GM19467 (cell line): ENCODE measurements at regions not wholly inside any gene's neighbourhood (a gene's known extent, or its start where the extent isn't known, plus 50 kb on each side); places are given as distances from the start of the nearest gene placed in this dataset.

Experiments
- ATAC-seq: cut with Tn5 transposase; IDR thresholded peaks from one replicate; pipeline ENCODE4 v1.9.1; 2021; ENCODE audit warnings: mild to moderate bottlenecking, moderate library complexity; ENCODE audit not compliant: unreplicated experiment

GRCh38 chr9:118561051-118561450 lies 808.2 kb downstream of the BRINP1 start:
- ATAC-seq = no peak

DNA sequence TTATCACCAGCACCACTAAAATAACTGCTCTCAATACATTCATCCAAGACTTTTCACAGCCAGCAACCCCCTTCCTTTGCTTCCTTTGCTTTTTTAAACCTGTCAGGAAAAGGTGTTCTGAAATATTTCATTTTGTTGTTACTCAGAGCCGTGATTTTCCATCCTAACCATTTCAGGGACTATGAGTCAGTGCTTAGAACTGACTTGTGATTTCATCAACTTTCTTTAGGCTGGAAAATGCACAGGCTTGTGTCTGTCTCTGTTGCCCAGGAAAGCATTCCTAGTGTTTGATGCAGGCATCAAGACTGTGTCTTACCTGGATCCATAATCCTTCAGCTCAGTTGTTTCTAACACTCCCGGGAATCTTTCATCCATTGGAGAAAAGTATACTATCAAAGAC lies 805.6 kb downstream of the BRINP1 start:
- ATAC-seq = no peak

DNA sequence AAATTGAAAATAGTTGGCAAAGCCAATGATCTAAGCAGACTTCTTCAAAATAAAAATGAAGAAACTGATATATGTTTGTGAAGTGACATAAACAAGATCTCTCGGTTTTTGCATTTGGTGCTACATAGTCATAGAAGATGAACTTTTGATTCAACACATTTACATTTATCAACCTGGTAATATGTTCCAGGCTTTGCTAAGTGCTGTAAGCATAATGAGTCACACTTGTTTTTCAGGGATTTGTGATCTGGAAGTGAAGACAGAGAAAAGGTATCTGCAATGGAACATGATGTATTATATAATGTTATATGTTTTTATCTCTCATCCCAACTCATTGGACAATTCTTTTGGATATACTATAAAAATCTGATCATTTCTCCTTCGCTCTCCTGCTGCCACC lies 801.4 kb downstream of the BRINP1 start:
- ATAC-seq = no peak

- ATAC-seq = no peak
These were observed 800.5 kb downstream of the BRINP1 start for GRCh38 chr9:118568704-118569103.

DNA sequence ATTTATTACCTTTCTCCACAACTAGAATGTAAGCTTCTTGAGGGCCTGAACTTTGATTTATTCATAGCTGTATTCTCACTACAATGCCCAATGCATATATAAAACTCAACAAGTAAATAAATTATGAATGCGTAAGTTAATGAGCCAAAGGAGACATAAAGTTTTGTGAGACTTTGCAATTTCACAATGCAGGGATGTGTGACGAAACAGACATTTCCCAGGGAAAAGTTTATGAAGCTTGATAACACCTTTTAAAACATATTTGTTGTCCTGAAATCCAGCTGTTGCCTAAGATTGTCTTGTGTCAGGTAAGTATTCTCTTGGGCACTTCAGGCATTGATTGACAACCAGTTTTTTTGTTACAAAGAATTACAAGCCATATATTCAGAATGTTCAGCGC lies 800.1 kb downstream of the BRINP1 start:
- no peak for ATAC-seq

- ATAC-seq = no peak
These were observed 799.2 kb downstream of the BRINP1 start for GRCh38 chr9:118570066-118570465.

DNA sequence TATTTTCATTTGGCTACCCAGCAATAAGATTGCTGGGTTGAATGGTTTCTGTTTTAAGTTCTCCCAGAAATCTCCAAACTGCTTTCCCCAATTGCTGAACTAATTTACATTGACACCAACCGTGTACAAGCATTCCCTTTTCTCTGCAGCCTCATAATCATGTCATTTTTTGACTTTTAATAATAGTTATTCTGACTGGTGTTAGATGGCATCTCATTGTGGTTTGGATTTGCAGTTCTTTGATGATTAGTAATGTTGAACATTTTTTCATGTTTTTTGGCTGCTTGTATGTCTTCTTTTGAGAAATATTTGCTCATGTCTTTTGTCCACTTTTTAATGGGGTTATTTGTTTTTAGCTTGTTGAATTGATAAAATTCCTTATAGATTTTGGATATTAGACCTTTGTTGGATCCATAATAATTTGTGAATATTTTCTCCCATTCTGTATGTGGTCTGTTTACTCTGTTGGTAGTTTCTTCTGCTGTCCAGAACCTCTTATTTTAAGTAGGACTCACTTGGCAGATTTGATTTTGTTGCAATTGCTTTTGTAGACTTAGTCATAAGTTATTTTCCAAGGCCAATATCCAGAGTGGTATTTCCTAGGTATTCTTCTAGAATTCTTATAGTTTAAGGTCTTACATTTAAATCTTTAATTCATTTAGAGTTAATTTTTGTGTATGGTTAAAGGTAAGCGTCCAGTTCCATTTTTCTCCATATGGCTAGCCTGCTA lies 793.7 kb downstream of the BRINP1 start:
- no peak for ATAC-seq

GRCh38 chr9:118577121-118577520 lies 792.1 kb downstream of the BRINP1 start:
- no peak for ATAC-seq

DNA sequence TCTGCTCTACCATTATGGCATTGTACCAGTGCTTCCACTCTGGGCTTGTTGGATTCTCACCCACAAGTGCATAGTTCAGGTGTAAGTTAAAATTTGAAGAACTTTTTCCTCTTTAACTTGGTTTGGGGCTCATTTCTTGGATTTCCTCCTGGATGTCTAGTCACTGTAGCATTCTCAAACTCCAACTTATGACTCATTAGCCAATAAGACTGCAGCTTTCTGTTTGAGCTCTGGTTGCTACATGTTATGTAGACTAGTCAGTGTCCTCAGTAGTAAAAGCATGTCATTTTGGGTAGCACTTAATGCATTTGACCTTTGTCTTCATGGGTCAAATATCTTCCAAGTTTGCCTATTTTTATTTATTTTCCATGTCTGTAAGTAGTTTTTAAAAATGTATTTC lies 790.8 kb downstream of the BRINP1 start:
- no peak for ATAC-seq

- ATAC-seq = no peak
These were observed 785.8 kb downstream of the BRINP1 start for GRCh38 chr9:118583414-118583813.

GRCh38 chr9:118586978-118587377 lies 782.3 kb downstream of the BRINP1 start:
- no peak for ATAC-seq

DNA sequence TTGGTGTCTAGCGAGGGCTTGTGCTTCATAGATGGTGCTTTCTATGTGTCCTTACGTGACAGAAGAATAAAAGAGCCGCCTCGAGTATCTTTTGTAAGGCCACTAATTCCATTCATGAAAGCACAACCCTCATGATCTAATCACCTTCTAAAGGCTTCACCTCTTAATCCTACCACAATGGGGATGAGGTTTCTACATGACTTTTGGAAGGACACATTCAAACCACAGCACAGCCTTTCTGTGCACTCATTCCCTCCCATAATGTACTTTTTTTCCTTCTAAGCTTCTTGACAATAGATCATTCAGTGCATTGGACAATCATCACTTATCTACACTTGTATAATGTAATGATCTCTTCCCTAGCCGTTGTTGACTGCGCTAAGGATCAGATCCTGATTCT lies 774.8 kb downstream of the BRINP1 start:
- ATAC-seq = no peak

DNA sequence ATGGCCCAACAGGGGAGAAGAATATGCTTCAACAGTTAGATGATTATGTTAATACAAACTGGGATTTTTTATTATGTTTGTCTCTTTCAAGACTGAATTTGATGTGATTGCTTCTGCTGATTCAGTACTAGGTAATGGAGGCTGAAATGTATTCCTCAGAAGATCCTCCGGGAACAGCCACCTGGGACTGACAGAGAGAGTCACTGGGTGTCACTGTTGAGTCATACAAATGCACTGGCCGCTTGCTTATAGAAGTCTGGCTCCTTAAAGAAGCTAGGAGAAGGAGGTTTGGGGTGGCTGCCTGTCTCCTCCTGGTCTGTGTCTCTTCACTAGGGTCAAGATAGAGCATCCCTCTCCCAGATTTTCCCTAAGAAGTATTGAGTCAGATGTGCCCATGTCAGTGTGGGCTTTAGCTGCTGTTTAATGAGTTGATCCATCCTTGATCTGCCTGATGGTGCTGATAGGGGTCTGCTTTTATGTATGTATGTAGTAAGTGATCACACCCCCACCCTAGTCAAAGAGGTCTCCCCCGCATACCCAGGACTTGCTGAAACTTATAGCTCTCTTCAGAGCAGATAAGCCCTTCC lies 773.4 kb downstream of the BRINP1 start:
- no peak for ATAC-seq

DNA sequence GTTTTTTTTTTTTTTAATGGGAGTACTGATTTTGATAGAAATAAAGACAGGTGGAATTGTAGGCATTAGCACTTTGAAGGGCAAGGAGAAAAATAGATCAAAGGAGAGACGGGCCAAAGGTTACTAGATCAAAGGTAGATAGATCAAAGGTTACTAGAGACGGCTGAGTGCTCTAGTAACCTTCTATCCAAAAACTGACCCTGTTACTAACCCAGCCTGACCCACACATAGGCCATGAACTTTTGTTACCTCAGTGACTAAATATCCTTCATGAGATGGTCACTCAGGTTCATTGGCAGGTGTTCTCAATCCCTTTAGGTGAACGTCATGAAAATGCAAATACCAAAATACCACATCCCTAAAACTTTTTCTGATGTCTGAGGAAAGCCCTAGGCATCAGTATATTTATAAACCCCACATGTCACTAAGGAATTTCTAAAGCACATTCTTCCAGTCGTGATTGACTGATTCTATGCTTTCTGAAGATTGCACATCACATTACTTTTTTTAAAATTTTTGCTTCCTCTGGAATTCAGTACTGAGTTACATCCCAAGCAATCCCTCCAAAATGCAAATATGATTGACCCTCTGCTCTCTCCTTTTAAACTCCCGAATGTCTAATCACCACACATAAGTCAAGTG lies 772.7 kb downstream of the BRINP1 start:
- no peak for ATAC-seq

GRCh38 chr9:118606668-118607067 lies 762.6 kb downstream of the BRINP1 start:
- ATAC-seq = no peak

GRCh38 chr9:118609355-118610044 lies 759.7 kb downstream of the BRINP1 start:
- ATAC-seq = no peak

DNA sequence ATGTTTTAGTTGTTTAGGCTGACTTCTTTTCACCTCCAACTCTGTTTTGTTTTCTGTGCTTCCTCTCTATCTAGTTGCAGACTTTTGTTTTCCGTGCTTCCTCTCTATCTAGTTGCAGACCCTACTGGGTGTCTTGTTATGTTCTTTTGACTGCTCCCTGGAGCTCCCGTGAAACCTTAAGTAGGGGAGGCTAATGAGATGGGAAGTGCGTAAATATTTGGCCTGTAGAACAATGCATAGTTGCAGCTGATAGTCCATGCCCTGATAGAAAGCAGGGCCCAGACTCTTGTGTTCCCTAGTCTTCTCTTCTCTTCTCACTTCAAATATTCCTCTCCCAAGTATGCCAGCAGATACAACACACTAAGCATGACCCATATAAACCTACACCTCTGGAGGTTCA lies 757.0 kb downstream of the BRINP1 start:
- no peak for ATAC-seq

DNA sequence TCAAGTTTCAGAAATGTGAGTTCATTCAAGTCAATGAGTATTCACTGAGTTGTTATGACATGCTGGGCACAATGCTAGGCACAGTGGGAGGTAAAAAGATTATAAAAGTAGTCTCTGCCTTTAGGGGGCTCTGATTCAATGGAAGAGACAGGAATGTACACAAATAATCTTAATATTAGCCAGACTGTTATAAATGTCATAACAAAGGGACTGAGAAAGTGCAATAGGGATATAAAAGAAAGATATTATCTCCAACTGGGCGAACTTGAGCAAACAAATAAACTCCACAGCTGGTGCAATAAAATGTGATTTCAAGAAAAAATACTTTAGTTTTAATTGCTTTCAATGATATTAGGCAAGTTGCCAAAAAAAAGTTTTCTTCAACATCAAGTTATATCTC lies 755.2 kb downstream of the BRINP1 start:
- no peak for ATAC-seq

DNA sequence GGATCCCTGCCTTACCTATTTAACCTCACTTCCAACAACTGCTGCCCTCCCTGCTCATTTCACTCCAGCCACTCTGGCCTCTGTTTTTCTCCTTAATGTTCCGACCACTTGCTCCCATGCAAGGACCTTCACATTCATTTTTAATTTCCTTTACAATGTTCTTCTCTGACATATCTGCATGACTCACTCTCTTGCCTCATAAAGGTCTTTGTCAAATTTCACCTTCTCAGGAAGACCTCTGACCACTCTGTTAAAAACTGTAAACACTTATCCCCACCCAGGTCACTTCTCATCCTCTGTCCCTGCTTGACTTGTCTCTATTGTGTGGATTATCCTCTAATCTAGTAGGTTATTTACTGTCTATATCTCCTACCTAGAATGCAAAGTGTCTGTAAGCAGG lies 751.2 kb downstream of the BRINP1 start:
- ATAC-seq = no peak

- no peak for ATAC-seq
These were observed 750.4 kb downstream of the BRINP1 start for GRCh38 chr9:118618849-118619248.

GRCh38 chr9:118624608-118625007 lies 744.6 kb downstream of the BRINP1 start:
- no peak for ATAC-seq

- ATAC-seq = no peak
These were observed 739.2 kb downstream of the BRINP1 start for GRCh38 chr9:118630079-118630478.
